ENCODE measurements at regions not wholly inside any gene's neighbourhood (a gene's known extent, or its start where the extent isn't known, plus 50 kb on each side); places are given as distances from the start of the nearest gene placed in this dataset.

DNA sequence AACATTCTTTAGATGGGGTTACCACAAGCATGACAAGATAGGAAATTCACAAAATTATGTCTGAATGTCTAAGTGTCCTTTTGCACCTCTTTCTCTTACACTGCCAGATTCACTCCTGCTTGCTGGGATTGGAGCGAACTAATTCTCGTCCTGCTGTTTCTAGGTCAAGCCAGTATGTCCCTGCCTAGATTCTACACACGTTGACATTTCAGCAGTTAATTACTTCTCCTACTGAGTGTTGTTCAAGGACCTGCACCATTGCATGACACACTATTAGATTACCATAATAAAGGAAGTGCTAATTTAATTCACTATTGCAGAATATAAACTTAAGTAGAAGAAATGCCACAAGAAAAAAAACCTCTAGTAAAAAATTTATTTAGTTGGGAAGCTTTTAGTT is 1911.7 kb downstream of the PCDH7 start:
- Histone ChIP-seq H3K4me1 (ENCODE audit: insufficient read depth, low read length) (no peaks in the 10 kb centered on the region), H3K9me3 (ENCODE audit: control insufficient read depth in 1 of 2, low read length in 2 of 2) (no peaks in the 10 kb centered on the region), H3K27ac (ENCODE audit: low read depth, low read length) (no peak overlapping the region), H3K36me3 (ENCODE audit: insufficient read depth, low read length) (no peaks in the 10 kb centered on the region), H3K4me3 (ENCODE audit: low read length in 2 of 2) (no peak overlapping the region), H3K27me3 (ENCODE audit: insufficient read depth, low read length) (no peaks in the 10 kb centered on the region)
- CTCF ChIA-PET (ENCODE audit: partially characterized antibody): no interaction called here
- DNase-seq: no peak
- H3K4me1 Mint-ChIP-seq: no peaks in the 10 kb centered on the region
- H3K4me3 Mint-ChIP-seq: no peak overlapping the region
- H3K36me3 Mint-ChIP-seq: no peaks in the 10 kb centered on the region
- intact Hi-C loops (cut with micrococcal nuclease): no loop called here
- no peaks in the 10 kb centered on the region for H3K27me3 Mint-ChIP-seq
- H3K9me3 Mint-ChIP-seq: peaks cover 2 to 27% (median 16%) of the 10 kb centered on the region in 8 donors
- H3K27ac Mint-ChIP-seq: no peak overlapping the region
- POLR2A ChIA-PET (ENCODE audit: partially characterized antibody): no interaction called here

GRCh38 chr4:32633421-32633820 is 1913.3 kb downstream of the PCDH7 start:
- Histone ChIP-seq H3K9me3 (ENCODE audit: control insufficient read depth in 1 of 2, low read length in 2 of 2) (no peaks in the 10 kb centered on the region), H3K36me3 (ENCODE audit: insufficient read depth, low read length) (no peaks in the 10 kb centered on the region), H3K4me1 (ENCODE audit: insufficient read depth, low read length) (no peaks in the 10 kb centered on the region), H3K27me3 (ENCODE audit: insufficient read depth, low read length) (no peaks in the 10 kb centered on the region), H3K27ac (ENCODE audit: low read depth, low read length) (no peak overlapping the region), H3K4me3 (ENCODE audit: low read length in 2 of 2) (no peak overlapping the region)
- H3K27ac Mint-ChIP-seq: no peak overlapping the region
- intact Hi-C loops (cut with micrococcal nuclease): no loop called here
- no peak overlapping the region for H3K4me3 Mint-ChIP-seq
- ChIA-PET CTCF (ENCODE audit: partially characterized antibody) (no interaction called here), POLR2A (ENCODE audit: partially characterized antibody) (no interaction called here)
- no peaks in the 10 kb centered on the region for H3K36me3 Mint-ChIP-seq
- H3K4me1 Mint-ChIP-seq: no peaks in the 10 kb centered on the region
- peaks cover 0 to 18% (median 13%) of the 10 kb centered on the region in 8 donors for H3K9me3 Mint-ChIP-seq
- no peaks in the 10 kb centered on the region for H3K27me3 Mint-ChIP-seq
- no peak for DNase-seq

DNA sequence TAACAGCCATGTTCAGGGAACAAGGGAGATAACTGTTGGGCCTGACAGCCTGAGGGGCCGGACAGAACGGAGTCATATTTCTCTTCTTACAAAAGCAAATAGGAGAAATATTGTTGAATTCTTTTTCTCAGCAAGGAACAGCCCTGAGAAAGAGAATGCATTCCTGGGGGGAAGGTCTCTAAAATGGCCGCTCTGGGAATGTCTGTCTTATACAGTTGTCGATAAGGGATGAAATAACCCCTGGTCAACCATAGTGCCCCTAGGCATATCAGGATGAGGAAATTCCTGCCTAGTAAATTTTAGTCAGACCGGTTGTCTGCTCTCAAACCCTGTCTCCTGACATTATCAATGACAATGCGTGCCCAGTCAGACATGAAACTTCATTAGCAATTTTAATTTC is 1925.5 kb downstream of the PCDH7 start:
- no peak overlapping the region for H3K27ac ChIP-seq (ENCODE audit: low read depth, low read length)
- Mint-ChIP-seq H3K27ac (no peak overlapping the region), H3K9me3 (peaks cover 5 to 43% (median 28%) of the 10 kb centered on the region in 8 donors), H3K27me3 (no peaks in the 10 kb centered on the region), H3K4me3 (no peak overlapping the region), H3K4me1 (no peaks in the 10 kb centered on the region), H3K36me3 (peaks cover 0 to 2% of the 10 kb centered on the region in 2 donors)
- no peaks in the 10 kb centered on the region for H3K36me3 ChIP-seq (ENCODE audit: insufficient read depth, low read length)
- ChIA-PET CTCF (ENCODE audit: partially characterized antibody) (no interaction called here), POLR2A (ENCODE audit: partially characterized antibody) (no interaction called here)
- no peaks in the 10 kb centered on the region for H3K27me3 ChIP-seq (ENCODE audit: insufficient read depth, low read length)
- peaks cover 0 to 3% of the 10 kb centered on the region in 2 donors for H3K9me3 ChIP-seq (ENCODE audit: control insufficient read depth in 1 of 2, low read length in 2 of 2)
- intact Hi-C loops (cut with micrococcal nuclease): no loop called here
- H3K4me3 ChIP-seq (ENCODE audit: low read length in 2 of 2): no peak overlapping the region
- no peak for DNase-seq
- no peaks in the 10 kb centered on the region for H3K4me1 ChIP-seq (ENCODE audit: insufficient read depth, low read length)

- Histone ChIP-seq H3K9me3 (ENCODE audit: control insufficient read depth in 1 of 2, low read length in 2 of 2) (no peaks in the 10 kb centered on the region), H3K27me3 (ENCODE audit: insufficient read depth, low read length) (no peaks in the 10 kb centered on the region), H3K36me3 (ENCODE audit: insufficient read depth, low read length) (no peaks in the 10 kb centered on the region), H3K4me3 (ENCODE audit: low read length in 2 of 2) (no peak overlapping the region), H3K4me1 (ENCODE audit: insufficient read depth, low read length) (no peaks in the 10 kb centered on the region), H3K27ac (ENCODE audit: low read depth, low read length) (no peak overlapping the region)
- POLR2A ChIA-PET (ENCODE audit: partially characterized antibody): no interaction called here
- H3K4me3 Mint-ChIP-seq: no peak overlapping the region
- DNase-seq: no peak
- H3K4me1 Mint-ChIP-seq: no peaks in the 10 kb centered on the region
- no peaks in the 10 kb centered on the region for H3K36me3 Mint-ChIP-seq
- CTCF ChIA-PET (ENCODE audit: partially characterized antibody): no interaction called here
- H3K27me3 Mint-ChIP-seq: no peaks in the 10 kb centered on the region
- no peak overlapping the region for H3K27ac Mint-ChIP-seq
- H3K9me3 Mint-ChIP-seq: peaks cover 5 to 27% (median 16%) of the 10 kb centered on the region in 8 donors
- intact Hi-C loops (cut with micrococcal nuclease): no loop called here
Measured at GRCh38 chr4:32658019-32658418, 1937.8 kb downstream of the PCDH7 start.

- no peaks in the 10 kb centered on the region for H3K4me1 Mint-ChIP-seq
- peaks cover 2 to 24% (median 14%) of the 10 kb centered on the region in 8 donors for H3K9me3 Mint-ChIP-seq
- Histone ChIP-seq H3K9me3 (ENCODE audit: control insufficient read depth in 1 of 2, low read length in 2 of 2) (no peaks in the 10 kb centered on the region), H3K27me3 (ENCODE audit: insufficient read depth, low read length) (no peaks in the 10 kb centered on the region), H3K4me1 (ENCODE audit: insufficient read depth, low read length) (no peaks in the 10 kb centered on the region), H3K27ac (ENCODE audit: low read depth, low read length) (no peak overlapping the region), H3K4me3 (ENCODE audit: low read length in 2 of 2) (no peak overlapping the region), H3K36me3 (ENCODE audit: insufficient read depth, low read length) (no peaks in the 10 kb centered on the region)
- no peak overlapping the region for H3K27ac Mint-ChIP-seq
- H3K27me3 Mint-ChIP-seq: no peaks in the 10 kb centered on the region
- no peaks in the 10 kb centered on the region for H3K36me3 Mint-ChIP-seq
- no peak overlapping the region for H3K4me3 Mint-ChIP-seq
- CTCF ChIA-PET (ENCODE audit: partially characterized antibody): no interaction called here
- intact Hi-C loops (cut with micrococcal nuclease): no loop called here
- POLR2A ChIA-PET (ENCODE audit: partially characterized antibody): no interaction called here
- no peak for DNase-seq
Measured at GRCh38 chr4:32661229-32661628, 1941.1 kb downstream of the PCDH7 start.

- Histone ChIP-seq H3K4me3 (ENCODE audit: low read length in 2 of 2) (no peak overlapping the region), H3K27ac (ENCODE audit: low read depth, low read length) (no peak overlapping the region), H3K27me3 (ENCODE audit: insufficient read depth, low read length) (no peaks in the 10 kb centered on the region), H3K4me1 (ENCODE audit: insufficient read depth, low read length) (no peaks in the 10 kb centered on the region), H3K36me3 (ENCODE audit: insufficient read depth, low read length) (no peaks in the 10 kb centered on the region), H3K9me3 (ENCODE audit: control insufficient read depth in 1 of 2, low read length in 2 of 2) (no peaks in the 10 kb centered on the region)
- Mint-ChIP-seq H3K4me3 (no peak overlapping the region), H3K9me3 (peaks cover 0 to 15% (median 9%) of the 10 kb centered on the region in 8 donors), H3K36me3 (no peaks in the 10 kb centered on the region), H3K27me3 (no peaks in the 10 kb centered on the region), H3K4me1 (no peaks in the 10 kb centered on the region), H3K27ac (no peak overlapping the region)
- ChIA-PET POLR2A (ENCODE audit: partially characterized antibody) (no interaction called here), CTCF (ENCODE audit: partially characterized antibody) (no interaction called here)
- no peak for DNase-seq
- intact Hi-C loops (cut with micrococcal nuclease): no loop called here
Measured at GRCh38 chr4:32662803-32663202, 1942.6 kb downstream of the PCDH7 start.

- CTCF ChIA-PET (ENCODE audit: partially characterized antibody): interaction anchor here (1.7 kb wide), 1 partner anchor 11 kb away, joined by 3 read pairs; no protein-coding TSS in a partner anchor
- H3K36me3 ChIP-seq (ENCODE audit: insufficient read depth, low read length): no peaks in the 10 kb centered on the region
- no peaks in the 10 kb centered on the region for H3K27me3 Mint-ChIP-seq
- no peak overlapping the region for H3K27ac Mint-ChIP-seq
- no peaks in the 10 kb centered on the region for H3K4me1 Mint-ChIP-seq
- no peak overlapping the region for H3K27ac ChIP-seq (ENCODE audit: low read depth, low read length)
- intact Hi-C loops (cut with micrococcal nuclease): no loop called here
- peaks cover 0 to 17% (median 6%) of the 10 kb centered on the region in 8 donors for H3K9me3 Mint-ChIP-seq
- H3K4me1 ChIP-seq (ENCODE audit: insufficient read depth, low read length): no peaks in the 10 kb centered on the region
- H3K9me3 ChIP-seq (ENCODE audit: control insufficient read depth in 1 of 2, low read length in 2 of 2): no peaks in the 10 kb centered on the region
- no peaks in the 10 kb centered on the region for H3K27me3 ChIP-seq (ENCODE audit: insufficient read depth, low read length)
- H3K4me3 Mint-ChIP-seq: no peak overlapping the region
- H3K36me3 Mint-ChIP-seq: no peaks in the 10 kb centered on the region
- H3K4me3 ChIP-seq (ENCODE audit: low read length in 2 of 2): no peak overlapping the region
- POLR2A ChIA-PET (ENCODE audit: partially characterized antibody): no interaction called here
- no peak for DNase-seq
Measured at GRCh38 chr4:32672359-32672758, 1952.2 kb downstream of the PCDH7 start.

- Mint-ChIP-seq H3K4me1 (no peaks in the 10 kb centered on the region), H3K27me3 (no peaks in the 10 kb centered on the region), H3K36me3 (no peaks in the 10 kb centered on the region), H3K4me3 (no peak overlapping the region), H3K27ac (no peak overlapping the region), H3K9me3 (peaks cover 0 to 21% (median 13%) of the 10 kb centered on the region in 8 donors)
- H3K9me3 ChIP-seq (ENCODE audit: control insufficient read depth in 1 of 2, low read length in 2 of 2): no peaks in the 10 kb centered on the region
- CTCF ChIA-PET (ENCODE audit: partially characterized antibody): no interaction called here
- no peak overlapping the region for H3K27ac ChIP-seq (ENCODE audit: low read depth, low read length)
- H3K27me3 ChIP-seq (ENCODE audit: insufficient read depth, low read length): no peaks in the 10 kb centered on the region
- intact Hi-C loops (cut with micrococcal nuclease): no loop called here
- POLR2A ChIA-PET (ENCODE audit: partially characterized antibody): no interaction called here
- DNase-seq: no peak
- H3K36me3 ChIP-seq (ENCODE audit: insufficient read depth, low read length): no peaks in the 10 kb centered on the region
- no peaks in the 10 kb centered on the region for H3K4me1 ChIP-seq (ENCODE audit: insufficient read depth, low read length)
- no peak overlapping the region for H3K4me3 ChIP-seq (ENCODE audit: low read length in 2 of 2)
Measured at GRCh38 chr4:32680946-32681345, 1960.8 kb downstream of the PCDH7 start.
